Activated T-helper 17 cell treated with anti-CD3 and anti-CD28 coated beads, Interleukin-2, amount 50 U/mL, for 72 hours (primary cell): ENCODE measurements at regions not wholly inside any gene's neighbourhood (a gene's known extent, or its start where the extent isn't known, plus 50 kb on each side); places are given as distances from the start of the nearest gene placed in this dataset.
"Not testable (repeated sequence)": the region's sequence is repeated elsewhere in the genome, so short reads cannot be mapped to it uniquely, and the experiment has no call there.

ENCODE experiments used
- ATAC-seq: fragments of 150-1000 bp; cut with Tn5 transposase; replicated peaks from 2 replicates; pipeline ENCODE4 v1.10.0; 2021; ENCODE audit warnings: mild to moderate bottlenecking, moderate library complexity
- H3K27ac Mint-ChIP-seq: one replicate; pipeline ENCODE4 v1.8.0; 2022; ENCODE audit warnings: mixed read lengths
- H3K27me3 Mint-ChIP-seq: one replicate; pipeline ENCODE4 v1.8.0; 2022; ENCODE audit warnings: mixed read lengths
- H3K36me3 Mint-ChIP-seq: one replicate; pipeline ENCODE4 v1.8.0; 2022; ENCODE audit warnings: low read depth, mild to moderate bottlenecking, mixed read lengths
- H3K4me1 Mint-ChIP-seq: one replicate; pipeline ENCODE4 v1.8.0; 2022; ENCODE audit warnings: mixed read lengths
- H3K4me3 Mint-ChIP-seq: one replicate; pipeline ENCODE4 v1.8.0; 2022; ENCODE audit warnings: mild to moderate bottlenecking, mixed read lengths
- H3K9me3 Mint-ChIP-seq: one replicate; pipeline ENCODE4 v1.8.0; 2022; ENCODE audit warnings: mixed read lengths

GRCh38 chr14:76695263-76695920 lies 65.9 kb upstream of the VASH1 start:
- H3K4me3 Mint-ChIP-seq: no peak overlapping the region
- no peaks in the 10 kb centered on the region for H3K4me1 Mint-ChIP-seq
- H3K36me3 Mint-ChIP-seq: no peaks in the 10 kb centered on the region
- H3K9me3 Mint-ChIP-seq: no peaks in the 10 kb centered on the region
- no peak overlapping the region for H3K27ac Mint-ChIP-seq
- no peak for ATAC-seq
- peaks cover 12% of the 10 kb centered on the region for H3K27me3 Mint-ChIP-seq

GRCh38 chr14:76696361-76696760 lies 64.9 kb upstream of the VASH1 start:
- no peaks in the 10 kb centered on the region for H3K4me1 Mint-ChIP-seq
- H3K27ac Mint-ChIP-seq: no peak overlapping the region
- no peak for ATAC-seq
- H3K27me3 Mint-ChIP-seq: peaks cover 8% of the 10 kb centered on the region
- no peaks in the 10 kb centered on the region for H3K9me3 Mint-ChIP-seq
- no peak overlapping the region for H3K4me3 Mint-ChIP-seq
- no peaks in the 10 kb centered on the region for H3K36me3 Mint-ChIP-seq

GRCh38 chr14:76696791-76697190 lies 64.5 kb upstream of the VASH1 start:
- Mint-ChIP-seq H3K36me3 (no peaks in the 10 kb centered on the region), H3K27ac (no peak overlapping the region), H3K9me3 (no peaks in the 10 kb centered on the region), H3K27me3 (peaks cover 8% of the 10 kb centered on the region), H3K4me3 (no peak overlapping the region), H3K4me1 (no peaks in the 10 kb centered on the region)
- no peak for ATAC-seq

- Mint-ChIP-seq H3K27ac (no peak overlapping the region), H3K9me3 (no peaks in the 10 kb centered on the region), H3K4me1 (no peaks in the 10 kb centered on the region), H3K36me3 (no peaks in the 10 kb centered on the region), H3K27me3 (peaks cover 8% of the 10 kb centered on the region), H3K4me3 (no peak overlapping the region)
- no peak for ATAC-seq
Measured at GRCh38 chr14:76697246-76697905, 63.9 kb upstream of the VASH1 start.

- Mint-ChIP-seq H3K27ac (no peak overlapping the region), H3K9me3 (no peaks in the 10 kb centered on the region), H3K4me1 (no peaks in the 10 kb centered on the region), H3K36me3 (no peaks in the 10 kb centered on the region), H3K27me3 (peaks cover 8% of the 10 kb centered on the region), H3K4me3 (no peak overlapping the region)
- no peak for ATAC-seq
Measured at GRCh38 chr14:76698191-76698590, 63.1 kb upstream of the VASH1 start.

GRCh38 chr14:76698631-76699030 lies 62.6 kb upstream of the VASH1 start:
- no peak for ATAC-seq

GRCh38 chr14:76699209-76699938 lies 61.9 kb upstream of the VASH1 start:
- Mint-ChIP-seq H3K27ac (no peak overlapping the region), H3K4me1 (no peaks in the 10 kb centered on the region)

More at GRCh38 chr14:76698631-76699030, 62.6 kb upstream of the VASH1 start:
- no peak overlapping the region for H3K4me3 Mint-ChIP-seq
- peaks cover 8% of the 10 kb centered on the region for H3K27me3 Mint-ChIP-seq
- H3K9me3 Mint-ChIP-seq: no peaks in the 10 kb centered on the region
- no peaks in the 10 kb centered on the region for H3K36me3 Mint-ChIP-seq
- no peaks in the 10 kb centered on the region for H3K4me1 Mint-ChIP-seq
- H3K27ac Mint-ChIP-seq: no peak overlapping the region

GRCh38 chr14:76699939-76700590 lies 61.2 kb upstream of the VASH1 start:
- Mint-ChIP-seq H3K27ac (no peak overlapping the region), H3K4me1 (no peaks in the 10 kb centered on the region), H3K4me3 (no peak overlapping the region), H3K9me3 (no peaks in the 10 kb centered on the region), H3K36me3 (no peaks in the 10 kb centered on the region), H3K27me3 (peaks cover 8% of the 10 kb centered on the region)
- no peak for ATAC-seq

More at GRCh38 chr14:76699209-76699938, 61.9 kb upstream of the VASH1 start:
- no peak for ATAC-seq
- no peaks in the 10 kb centered on the region for H3K9me3 Mint-ChIP-seq
- H3K36me3 Mint-ChIP-seq: no peaks in the 10 kb centered on the region
- no peak overlapping the region for H3K4me3 Mint-ChIP-seq
- H3K27me3 Mint-ChIP-seq: peaks cover 8% of the 10 kb centered on the region

GRCh38 chr14:76701436-76701835 lies 59.8 kb upstream of the VASH1 start:
- Mint-ChIP-seq H3K9me3 (no peaks in the 10 kb centered on the region), H3K27me3 (peaks cover 8% of the 10 kb centered on the region), H3K4me1 (no peaks in the 10 kb centered on the region), H3K4me3 (no peak overlapping the region), H3K36me3 (no peaks in the 10 kb centered on the region), H3K27ac (no peak overlapping the region)
- no peak for ATAC-seq

- no peak for ATAC-seq
- H3K4me3 Mint-ChIP-seq: no peak overlapping the region
- no peaks in the 10 kb centered on the region for H3K9me3 Mint-ChIP-seq
- no peak overlapping the region for H3K27ac Mint-ChIP-seq
- H3K27me3 Mint-ChIP-seq: peaks cover 8% of the 10 kb centered on the region
- H3K4me1 Mint-ChIP-seq: no peaks in the 10 kb centered on the region
- H3K36me3 Mint-ChIP-seq: no peaks in the 10 kb centered on the region
Measured at GRCh38 chr14:76701981-76702380, 59.3 kb upstream of the VASH1 start.

- Mint-ChIP-seq H3K4me3 (no peak overlapping the region), H3K27ac (no peak overlapping the region), H3K36me3 (no peaks in the 10 kb centered on the region), H3K4me1 (no peaks in the 10 kb centered on the region), H3K27me3 (peaks cover 4% of the 10 kb centered on the region), H3K9me3 (no peaks in the 10 kb centered on the region)
- peak; percentile 48 for ATAC-seq
Measured at GRCh38 chr14:76705214-76705613, 56.1 kb upstream of the VASH1 start.

GRCh38 chr14:76706207-76706606 lies 55.1 kb upstream of the VASH1 start:
- not testable (repeated sequence) for H3K27ac Mint-ChIP-seq, H3K9me3 Mint-ChIP-seq, H3K27me3 Mint-ChIP-seq, H3K4me1 Mint-ChIP-seq, ATAC-seq, H3K4me3 Mint-ChIP-seq, H3K36me3 Mint-ChIP-seq

- Mint-ChIP-seq H3K27me3 (peaks cover 4% of the 10 kb centered on the region), H3K27ac (no peak overlapping the region), H3K4me1 (no peaks in the 10 kb centered on the region), H3K36me3 (no peaks in the 10 kb centered on the region), H3K4me3 (no peak overlapping the region), H3K9me3 (no peaks in the 10 kb centered on the region)
- no peak for ATAC-seq
Measured at GRCh38 chr14:76706811-76707210, 54.5 kb upstream of the VASH1 start.

GRCh38 chr14:76708028-76708427 lies 53.2 kb upstream of the VASH1 start:
- Mint-ChIP-seq H3K36me3 (no peaks in the 10 kb centered on the region), H3K27ac (no peak overlapping the region), H3K27me3 (peaks cover 4% of the 10 kb centered on the region), H3K9me3 (no peaks in the 10 kb centered on the region), H3K4me1 (no peaks in the 10 kb centered on the region), H3K4me3 (no peak overlapping the region)
- ATAC-seq: no peak
